A673 (cell line): ENCODE measurements at regions not wholly inside any gene's neighbourhood (a gene's known extent, or its start where the extent isn't known, plus 50 kb on each side); places are given as distances from the start of the nearest gene placed in this dataset.

ENCODE experiments used
- BruUV-seq: library from RNA; stranded (reverse); fragments of 400-500 nt; replicated peaks from 2 replicates; lab custom pipeline; 2021; lab: Mats Ljungman, UMichigan
- CTCF ChIA-PET: fragments of 300-600 bp; sonication (Branson Sonifier 250); formaldehyde crosslinking; loops from one replicate; lab custom pipeline; 2022; ENCODE audit warnings: antibody characterized with exemption; lab: Charles Lee
- POLR2A ChIA-PET: fragments of 300-600 bp; sonication (Branson Sonifier 250); formaldehyde crosslinking; loops from one replicate; lab custom pipeline; 2022; ENCODE audit warnings: antibody characterized with exemption; ENCODE audit not compliant: low non-redundant PET; lab: Charles Lee
- DNase-seq: peaks from one replicate; pipeline ENCODE4 v3.0.0-alpha.2; 2015; ENCODE audit warnings: low spot score
- H3K27ac ChIP-seq: fragments of 200-600 bp; sonication (generic); 2 replicates; pipeline ENCODE4 v1.5.1; 2016; ENCODE audit warnings: mixed run types, low read depth, mild to moderate bottlenecking, mixed read lengths, antibody characterized with exemption, low read length; ENCODE audit not compliant: poor library complexity, severe bottlenecking
- H3K27me3 ChIP-seq: fragments of 200-600 bp; sonication (generic); replicated peaks from 2 replicates; pipeline ENCODE4 v1.6.1; 2017; ENCODE audit warnings: mixed run types, low read depth, mild to moderate bottlenecking, mixed read lengths, antibody characterized with exemption, low read length; ENCODE audit not compliant: insufficient read depth, poor library complexity
- H3K36me3 ChIP-seq: fragments of 200-600 bp; sonication (generic); 2 replicates; pipeline ENCODE4 v1.6.1; 2016; ENCODE audit warnings: mixed run types, mild to moderate bottlenecking, mixed read lengths, antibody characterized with exemption, low read length; ENCODE audit not compliant: insufficient read depth, poor library complexity, severe bottlenecking
- H3K4me1 ChIP-seq: fragments of 200-600 bp; sonication (generic); 2 replicates; pipeline ENCODE4 v1.6.1; 2017; ENCODE audit warnings: mixed run types, mild to moderate bottlenecking, mixed read lengths, antibody characterized with exemption, low read length; ENCODE audit not compliant: insufficient read depth, poor library complexity, severe bottlenecking
- H3K4me3 ChIP-seq: fragments of 200-600 bp; sonication (generic); 2 replicates; pipeline ENCODE4 v1.5.1; 2016; ENCODE audit warnings: low read depth, mixed run types, mild to moderate bottlenecking, mixed read lengths, low read length; ENCODE audit not compliant: poor library complexity, severe bottlenecking
- H3K9me3 ChIP-seq: fragments of 200-600 bp; sonication (generic); 2 replicates; pipeline ENCODE4 v1.6.1; 2016; ENCODE audit warnings: mixed run types, low read depth, mild to moderate bottlenecking, mixed read lengths, antibody characterized with exemption, low read length; ENCODE audit not compliant: poor library complexity, severe bottlenecking
- CTCF ChIP-seq: fragments of 300-800, 200-600 bp; sonication (generic); conservative IDR thresholded peaks from 2 replicates; pipeline ENCODE4 v1.5.1; 2017; ENCODE audit warnings: low read depth, mild to moderate bottlenecking, antibody characterized with exemption, low read length, moderate library complexity, mixed read lengths
- EZH2 ChIP-seq: fragments of 200-600 bp; sonication (generic); IDR thresholded peaks from 2 replicates; pipeline ENCODE4 v1.6.1; 2017; ENCODE audit warnings: borderline replicate concordance, low read depth, mild to moderate bottlenecking, mixed read lengths, antibody characterized with exemption, low read length; ENCODE audit not compliant: poor library complexity, severe bottlenecking
- intact Hi-C: fragments of 100-400 bp; cut with micrococcal nuclease; formaldehyde crosslinking; loops from one replicate; pipeline ENCODE4 v1.10.0; 2022; ENCODE audit not compliant: unreplicated experiment

- CTCF ChIA-PET = no interaction called here
- H3K4me3 ChIP-seq = no peak overlapping the region
- no peak for DNase-seq
- peaks cover 11% of the 10 kb centered on the region for H3K4me1 ChIP-seq
- H3K36me3 ChIP-seq = no peaks in the 10 kb centered on the region
- H3K27me3 ChIP-seq = no peaks in the 10 kb centered on the region
- TF ChIP-seq EZH2 (no peak), CTCF (no peak)
- BruUV-seq = no TSS peak
- POLR2A ChIA-PET = no interaction called here
- no peak overlapping the region for H3K27ac ChIP-seq
- intact Hi-C loops = no loop called here
- H3K9me3 ChIP-seq = no peaks in the 10 kb centered on the region
Observed at GRCh38 chr4:156280686-156281085, 327.0 kb upstream of the CTSO start.

- Histone ChIP-seq H3K4me1 (no peaks in the 10 kb centered on the region), H3K36me3 (no peaks in the 10 kb centered on the region), H3K9me3 (no peaks in the 10 kb centered on the region), H3K27me3 (no peaks in the 10 kb centered on the region), H3K27ac (no peak overlapping the region), H3K4me3 (no peak overlapping the region)
- intact Hi-C loops = no loop called here
- BruUV-seq = no TSS peak
- TF ChIP-seq EZH2 (no peak), CTCF (no peak)
- ChIA-PET POLR2A (no interaction called here), CTCF (no interaction called here)
- no peak for DNase-seq
Observed at GRCh38 chr4:156265407-156265806, 311.7 kb upstream of the CTSO start.

- ChIA-PET POLR2A (no interaction called here), CTCF (no interaction called here)
Observed at GRCh38 chr4:156261230-156261629, 307.6 kb upstream of the CTSO start.

More at GRCh38 chr4:156261230-156261629, 307.6 kb upstream of the CTSO start:
- intact Hi-C loops = no loop called here
- no peak for TF ChIP-seq CTCF
- TF ChIP-seq EZH2 = no peak
- no TSS peak for BruUV-seq
- Histone ChIP-seq H3K27ac (no peak overlapping the region), H3K27me3 (no peaks in the 10 kb centered on the region), H3K4me1 (no peaks in the 10 kb centered on the region), H3K36me3 (no peaks in the 10 kb centered on the region), H3K4me3 (no peak overlapping the region), H3K9me3 (no peaks in the 10 kb centered on the region)
- no peak for DNase-seq
